ENCODE measurements at regions not wholly inside any gene's neighbourhood (a gene's known extent, or its start where the extent isn't known, plus 50 kb on each side); places are given as distances from the start of the nearest gene placed in this dataset.

GRCh38 chr6:33901822-33902456 lies 98.1 kb upstream of the MLN start:
- H3K27ac ChIP-seq (ENCODE audit: insufficient read length, low read depth, low read length): no peak overlapping the region
- H4K91ac ChIP-seq (ENCODE audit: insufficient read length, low read depth, low read length): no peak overlapping the region
- H2AFZ ChIP-seq (ENCODE audit: low read length): no peak overlapping the region
- no peak overlapping the region for H3K4me3 Mint-ChIP-seq
- H2BK20ac ChIP-seq (ENCODE audit: low read depth, low read length, poor library complexity, severe bottlenecking): no peak overlapping the region
- H3K4me2 ChIP-seq (ENCODE audit: insufficient read depth, insufficient read length, low read length): no peak overlapping the region
- H3K56ac ChIP-seq (ENCODE audit: insufficient read length, low read depth, low read length): no peak overlapping the region
- no peak overlapping the region for H3K4ac ChIP-seq (ENCODE audit: low read depth, low read length)
- no peak overlapping the region for H2BK120ac ChIP-seq (ENCODE audit: low read depth, low read length, poor library complexity, severe bottlenecking)
- no peaks in the 10 kb centered on the region for H3K9me3 ChIP-seq (ENCODE audit: control insufficient read depth, low read depth, low read length)
- no peak overlapping the region for H3K27ac Mint-ChIP-seq
- no peaks in the 10 kb centered on the region for H3K4me1 ChIP-seq (ENCODE audit: insufficient read depth, low read length)
- no peak overlapping the region for H3K9ac ChIP-seq (ENCODE audit: extremely low read depth, insufficient read length, low read length)
- no peaks in the 10 kb centered on the region; a peak in 1 of 5 replicates for H3K9me3 Mint-ChIP-seq
- H3K27me3 Mint-ChIP-seq (ENCODE audit: low read depth): peaks cover 33% of the 10 kb centered on the region
- H3K27me3 ChIP-seq (ENCODE audit: insufficient read depth, low read length): no peaks in the 10 kb centered on the region
- no peaks in the 10 kb centered on the region for H4K20me1 ChIP-seq (ENCODE audit: control insufficient read depth, insufficient read depth, insufficient read length)
- no peak overlapping the region for H2BK15ac ChIP-seq (ENCODE audit: low read depth, low read length)
- no peak overlapping the region for H2BK5ac ChIP-seq (ENCODE audit: insufficient read length, low read length)
- H3K18ac ChIP-seq (ENCODE audit: insufficient read length, low read depth, low read length): no peak overlapping the region
- no peak overlapping the region for H3T11ph ChIP-seq (ENCODE audit: low read length)
- H3K36me3 Mint-ChIP-seq (ENCODE audit: insufficient read depth in 1 of 3, low read depth in 3 of 3): no peaks in the 10 kb centered on the region; a peak in 1 of 7 replicates
- H3K79me2 ChIP-seq (ENCODE audit: insufficient read depth, low read length): no peaks in the 10 kb centered on the region
- no peak overlapping the region for H3K14ac ChIP-seq (ENCODE audit: insufficient read depth, low read length)
- no peak overlapping the region for H2BK12ac ChIP-seq (ENCODE audit: insufficient read length, low read depth, low read length)
- no peaks in the 10 kb centered on the region for H3K23me2 ChIP-seq (ENCODE audit: insufficient read length, low read depth, low read length, poor library complexity, severe bottlenecking)
- no peak overlapping the region for H4K5ac ChIP-seq (ENCODE audit: insufficient read length, low read depth, low read length)
- no peaks in the 10 kb centered on the region for H3K79me1 ChIP-seq (ENCODE audit: insufficient read depth, low read depth, low read length, poor library complexity, severe bottlenecking)
- no peak for TF ChIP-seq CTCF (conservative IDR thresholded peaks at IDR 0.05)
- no peak for DNase-seq
- no peak overlapping the region for H4K8ac ChIP-seq (replicated peaks; ENCODE audit: insufficient read length, low read depth, low read length)
- H3K23ac ChIP-seq (ENCODE audit: insufficient read length, low read depth, low read length): no peak overlapping the region
- H2AK5ac ChIP-seq (ENCODE audit: insufficient read length, low read length): no peak overlapping the region
- no CpG with 5 or more reads among the region's 5 CpGs for WGBS (ENCODE audit: extremely low coverage, insufficient read length, low lambda C conversion rate)
- H3K4me1 Mint-ChIP-seq: peaks cover 28% of the 10 kb centered on the region in 2 experiments

Data from H9 (cell line).